GM23338 (cell line): ENCODE measurements at regions not wholly inside any gene's neighbourhood (a gene's known extent, or its start where the extent isn't known, plus 50 kb on each side); places are given as distances from the start of the nearest gene placed in this dataset.
"Not testable (repeated sequence)": the region's sequence is repeated elsewhere in the genome, so short reads cannot be mapped to it uniquely, and the experiment has no call there.

Source experiments
- ATAC-seq: fragments of 200-7000 bp; cut with Tn5 transposase; 3 replicates; pipeline ENCODE4 v1.9.1; 2020
- DNase-seq: peaks from one replicate; pipeline ENCODE4 v3.0.0-alpha.2; 2015; ENCODE audit warnings: low spot score
- H2AFZ ChIP-seq: fragments of 200-600 bp; sonication (generic); 2 replicates; pipeline ENCODE4 v1.8.0; 2016; ENCODE audit warnings: antibody characterized with exemption, mild to moderate bottlenecking, moderate library complexity
- H3F3A ChIP-seq: fragments of 200-600 bp; sonication (generic); replicated peaks from 2 replicates; pipeline ENCODE4 v1.8.0; 2017; ENCODE audit warnings: antibody characterized with exemption, mixed run types, low read depth
- H3K27ac ChIP-seq: fragments of 200-600 bp; sonication (generic); 2 replicates; pipeline ENCODE4 v1.6.1; 2016; ENCODE audit warnings: low read depth
- H3K27me3 ChIP-seq: fragments of 200-600 bp; sonication (generic); 2 replicates; pipeline ENCODE4 v1.8.0; 2016; ENCODE audit warnings: mild to moderate bottlenecking, mixed run types, moderate library complexity; ENCODE audit not compliant: insufficient read depth
- H3K36me3 ChIP-seq: fragments of 200-600 bp; sonication (generic); 2 replicates; pipeline ENCODE4 v1.8.0; 2016; ENCODE audit warnings: mild to moderate bottlenecking; ENCODE audit not compliant: insufficient read depth
- H3K4me1 ChIP-seq: fragments of 200-600 bp; sonication (generic); 2 replicates; pipeline ENCODE4 v1.8.0; 2016; ENCODE audit warnings: mild to moderate bottlenecking, moderate library complexity; ENCODE audit not compliant: insufficient read depth
- H3K4me2 ChIP-seq: fragments of 200-600 bp; sonication (generic); 2 replicates; pipeline ENCODE4 v1.7.1; 2017; ENCODE audit warnings: mixed run types
- H3K4me3 ChIP-seq: fragments of 200-600 bp; sonication (generic); 2 replicates; pipeline ENCODE4 v1.6.1; 2016; ENCODE audit warnings: mixed run types
- H3K79me2 ChIP-seq: fragments of 200-600 bp; sonication (generic); replicated peaks from 2 replicates; pipeline ENCODE4 v1.8.0; 2017; ENCODE audit warnings: mild to moderate bottlenecking; ENCODE audit not compliant: insufficient read depth
- H3K9me2 ChIP-seq: fragments of 200-600 bp; sonication (generic); 2 replicates; pipeline ENCODE4 v1.8.0; 2017; ENCODE audit not compliant: insufficient read depth
- H4K20me1 ChIP-seq: fragments of 200-600 bp; sonication (generic); replicated peaks from 2 replicates; pipeline ENCODE4 v1.8.0; 2017; ENCODE audit warnings: mild to moderate bottlenecking; ENCODE audit not compliant: insufficient read depth
- H3K27ac Mint-ChIP-seq: 2 replicates; pipeline ENCODE4 v1.8.0; 2020; ENCODE audit warnings: inconsistent platforms, mild to moderate bottlenecking, moderate library complexity, mixed read lengths
- H3K27me3 Mint-ChIP-seq: 3 replicates; pipeline ENCODE4 v1.8.0; 2022; ENCODE audit warnings: low read depth, mild to moderate bottlenecking, moderate library complexity, mixed read lengths, inconsistent platforms; ENCODE audit not compliant: insufficient read depth, poor library complexity
- H3K36me3 Mint-ChIP-seq: 3 replicates; pipeline ENCODE4 v1.8.0; 2021; ENCODE audit warnings: low read depth, mild to moderate bottlenecking, inconsistent platforms, moderate library complexity, mixed read lengths
- H3K4me1 Mint-ChIP-seq: 3 replicates; pipeline ENCODE4 v1.8.0; 2020; ENCODE audit warnings: mild to moderate bottlenecking, inconsistent platforms, mixed read lengths
- H3K4me3 Mint-ChIP-seq: 3 replicates; pipeline ENCODE4 v1.8.0; 2021; ENCODE audit warnings: moderate library complexity, mild to moderate bottlenecking, inconsistent platforms, mixed read lengths
- H3K9me3 Mint-ChIP-seq: 3 replicates; pipeline ENCODE4 v1.8.0; 2020; ENCODE audit warnings: moderate library complexity, mild to moderate bottlenecking, inconsistent platforms, mixed read lengths
- CTCF ChIP-seq, 2 experiments: fragments of 200-600 bp in 1 of 2; sonication (generic) in 1 of 2; conservative IDR thresholded peaks; 2 replicates each; pipeline versions ENCODE4 v1.5.1 to v1.6.1; 2016 to 2017; ENCODE audit warnings: antibody characterized with exemption in 2 of 2, low read depth in 2 of 2, mild to moderate bottlenecking in 2 of 2, moderate library complexity in 1 of 2
- ETS1 ChIP-seq: IDR thresholded peaks from 2 replicates; pipeline ENCODE4 v1.6.1; 2016; ENCODE audit warnings: antibody characterized with exemption
- EZH2 ChIP-seq: fragments of 200-600 bp; sonication (generic); IDR thresholded peaks from one replicate; pipeline ENCODE4 v1.8.0; 2017; ENCODE audit warnings: antibody characterized with exemption, mild to moderate bottlenecking, low read depth; ENCODE audit not compliant: unreplicated experiment
- EZH2phosphoT487 ChIP-seq: fragments of 200-600 bp; sonication (generic); IDR thresholded peaks from one replicate; pipeline ENCODE4 v1.8.1; 2018; ENCODE audit warnings: antibody characterized with exemption; ENCODE audit not compliant: unreplicated experiment
- JUNB ChIP-seq: IDR thresholded peaks from one replicate; pipeline ENCODE4 v1.6.1; 2016; ENCODE audit warnings: antibody characterized with exemption; ENCODE audit not compliant: unreplicated experiment
- NANOG ChIP-seq: IDR thresholded peaks from 2 replicates; pipeline ENCODE4 v1.6.1; 2016; ENCODE audit warnings: antibody characterized with exemption, borderline replicate concordance
- POLR2AphosphoS5 ChIP-seq: IDR thresholded peaks from 2 replicates; pipeline ENCODE4 v1.6.1; 2016; ENCODE audit warnings: antibody characterized with exemption, low read depth
- REST ChIP-seq: IDR thresholded peaks from one replicate; pipeline ENCODE4 v1.6.1; 2018; ENCODE audit warnings: antibody characterized with exemption; ENCODE audit not compliant: unreplicated experiment
- ZNF462 ChIP-seq: fragments of 250-450 bp; sonication (Bioruptor Pico); IDR thresholded peaks from 2 replicates; pipeline ENCODE4 v1.5.0; 2020; ENCODE audit warnings: mild to moderate bottlenecking, moderate library complexity

- no peaks in the 10 kb centered on the region for H3K27me3 Mint-ChIP-seq
- Histone ChIP-seq H3K9me2 (peaks cover 9% of the 10 kb centered on the region; the same call in 1 of the 2 replicates), H3K79me2 (no peaks in the 10 kb centered on the region), H3K4me1 (no peaks in the 10 kb centered on the region; the same call in 1 of the 2 replicates), H3K36me3 (no peaks in the 10 kb centered on the region), H3K27ac (no peak overlapping the region), H3K4me3 (no peak overlapping the region), H3K4me2 (no peak overlapping the region), H3K27me3 (no peaks in the 10 kb centered on the region), H4K20me1 (no peaks in the 10 kb centered on the region), H2AFZ (no peak overlapping the region), H3F3A (no peaks in the 10 kb centered on the region)
- no peaks in the 10 kb centered on the region for H3K36me3 Mint-ChIP-seq
- H3K27ac Mint-ChIP-seq, result no peak overlapping the region
- ATAC-seq, result no peak
- peaks cover 4% of the 10 kb centered on the region; the same call in 1 of the 3 replicates for H3K4me1 Mint-ChIP-seq
- DNase-seq, result no peak
- TF ChIP-seq EZH2phosphoT487 (no peak), CTCF (conservative IDR thresholded peaks at IDR 0.05; ENCODE audit: low read depth in 2 of 2) (no peak), ETS1 (no peak), JUNB (no peak), NANOG (no peak), POLR2AphosphoS5 (no peak), REST (no peak), ZNF462 (no peak), EZH2 (no peak)
- no peak overlapping the region for H3K4me3 Mint-ChIP-seq
- no peaks in the 10 kb centered on the region for H3K9me3 Mint-ChIP-seq
These were observed 143.6 kb upstream of the TCF4 start for GRCh38 chr18:55731594-55732042.

GRCh38 chr18:55721006-55721405 is 133.0 kb upstream of the TCF4 start:
- not testable (repeated sequence) for H3K4me1 Mint-ChIP-seq, H4K20me1 ChIP-seq, H3K27ac ChIP-seq, H3K79me2 ChIP-seq, H3K4me1 ChIP-seq, H3K36me3 Mint-ChIP-seq, H3K27me3 Mint-ChIP-seq, H3F3A ChIP-seq, H3K36me3 ChIP-seq, H3K9me3 Mint-ChIP-seq, H3K9me2 ChIP-seq, ATAC-seq, H2AFZ ChIP-seq, H3K27ac Mint-ChIP-seq, H3K27me3 ChIP-seq
- peak overlapping the region; percentile 55; the same call in 1 of the 2 replicates for H3K4me2 ChIP-seq
- H3K4me3 ChIP-seq, result peak overlapping the region; percentile 38
- peak overlapping the region; percentile 26; the same call in 1 of the 3 replicates for H3K4me3 Mint-ChIP-seq
- DNase-seq, result peak; percentile 34
